Stimulated activated CD8-positive, alpha-beta memory T cell treated with anti-CD3 and anti-CD28 coated beads, Interleukin-2, amount 100 ng/mL, for 1 hour (primary cell): ENCODE measurements at regions not wholly inside any gene's neighbourhood (a gene's known extent, or its start where the extent isn't known, plus 50 kb on each side); places are given as distances from the start of the nearest gene placed in this dataset.

Source experiments
- DNase-seq, 2 donors: peaks; one replicate each; pipeline ENCODE4 v3.0.0-alpha.2; 2020; ENCODE audit warnings: low read depth in 2 of 2

GRCh38 chr10:21327289-21327993 lies 198.0 kb downstream of the SKIDA1 start:
- no peak for DNase-seq

- no peak for DNase-seq
Observed at GRCh38 chr10:21326594-21327288, 198.7 kb downstream of the SKIDA1 start.

- no peak for DNase-seq
Observed at GRCh38 chr10:21318540-21319167, 206.8 kb downstream of the SKIDA1 start.

- DNase-seq, result no peak
Observed at GRCh38 chr10:21317902-21318301, 207.6 kb downstream of the SKIDA1 start.

- no peak for DNase-seq
Observed at GRCh38 chr10:21315645-21316220, 209.7 kb downstream of the SKIDA1 start.

GRCh38 chr10:21314906-21315644 lies 210.4 kb downstream of the SKIDA1 start:
- DNase-seq, result no peak

GRCh38 chr10:21314111-21314626 lies 211.3 kb downstream of the SKIDA1 start:
- DNase-seq, result no peak

- DNase-seq, result no peak
Observed at GRCh38 chr10:21313691-21314090, 211.8 kb downstream of the SKIDA1 start.

GRCh38 chr10:21311426-21311825 lies 214.1 kb downstream of the SKIDA1 start:
- no peak for DNase-seq

GRCh38 chr10:21309427-21309826 lies 216.1 kb downstream of the SKIDA1 start:
- no peak for DNase-seq

GRCh38 chr10:21308946-21309345 lies 216.5 kb downstream of the SKIDA1 start:
- no peak for DNase-seq

GRCh38 chr10:21308018-21308417 lies 217.5 kb downstream of the SKIDA1 start:
- no peak for DNase-seq

- DNase-seq, result no peak
Observed at GRCh38 chr10:21304608-21305007, 220.9 kb downstream of the SKIDA1 start.

GRCh38 chr10:21304198-21304597 lies 221.3 kb downstream of the SKIDA1 start:
- no peak for DNase-seq

- DNase-seq, result no peak
Observed at GRCh38 chr10:21300551-21300950, 224.9 kb downstream of the SKIDA1 start.

- DNase-seq, result no peak
Observed at GRCh38 chr10:21299330-21299729, 226.2 kb downstream of the SKIDA1 start.

- no peak for DNase-seq
Observed at GRCh38 chr10:21298701-21299100, 226.8 kb downstream of the SKIDA1 start.

- no peak for DNase-seq
Observed at GRCh38 chr10:21297603-21298383, 227.7 kb downstream of the SKIDA1 start.

GRCh38 chr10:21296575-21297355 lies 228.7 kb downstream of the SKIDA1 start:
- DNase-seq, result no peak
